Frontal cortex (tissue), 3 donors: ENCODE measurements at regions not wholly inside any gene's neighbourhood (a gene's known extent, or its start where the extent isn't known, plus 50 kb on each side); places are given as distances from the start of the nearest gene placed in this dataset.

Source experiments
- DNase-seq, 2 donors: peaks; one replicate each; pipeline ENCODE4 v3.0.0; 2012; ENCODE audit warnings: low spot score in 2 of 2
- FAIRE-seq: peaks from 2 replicates; lab custom pipeline; 2012; peaks lifted over from hg19 to GRCh38; lab: Jason Lieb, UNC
- donor health status: control.
- donor health status: control.
- donor health status: control.

DNA sequence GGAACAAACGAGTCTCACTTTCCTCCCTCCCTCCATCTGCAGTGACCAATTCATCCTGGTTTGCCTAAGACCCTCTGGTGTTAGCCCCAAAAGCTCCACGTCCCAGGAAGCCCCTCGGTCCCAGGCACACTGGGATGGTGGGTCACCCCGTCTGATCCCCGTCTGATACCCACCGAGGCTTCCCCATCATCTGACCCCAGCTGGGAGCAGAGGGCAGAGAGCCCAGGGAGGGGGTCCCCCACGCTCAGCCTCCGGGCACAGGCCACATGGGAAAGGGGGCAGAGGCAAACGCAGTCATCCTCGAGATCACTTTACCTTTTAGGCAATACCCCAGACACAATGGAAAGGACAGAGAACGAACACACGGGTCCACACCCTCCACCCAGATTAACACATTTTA, 291.6 kb upstream of the PPP2R2D start:
- DNase-seq, result no peak
- no peak for FAIRE-seq

DNA sequence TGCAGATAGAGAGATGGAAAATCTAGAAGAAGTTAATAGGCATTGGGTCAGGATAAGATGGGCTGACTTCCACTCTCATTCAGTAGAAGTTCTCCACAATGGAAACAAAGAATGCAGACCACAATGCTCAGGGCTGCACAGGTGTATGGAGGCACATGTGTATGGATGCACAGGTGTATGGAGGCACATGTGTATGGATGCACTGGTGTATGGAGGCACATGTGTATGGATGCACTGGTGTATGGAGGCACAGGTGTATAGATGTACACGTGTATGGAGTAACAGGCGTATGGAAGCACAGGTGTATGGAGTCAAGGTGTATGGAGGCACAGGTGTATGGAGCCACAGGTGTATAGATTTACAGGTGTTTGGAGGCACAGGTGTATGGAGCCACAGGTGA, 285.7 kb upstream of the PPP2R2D start:
- no peak for DNase-seq
- FAIRE-seq, result no peak

DNA sequence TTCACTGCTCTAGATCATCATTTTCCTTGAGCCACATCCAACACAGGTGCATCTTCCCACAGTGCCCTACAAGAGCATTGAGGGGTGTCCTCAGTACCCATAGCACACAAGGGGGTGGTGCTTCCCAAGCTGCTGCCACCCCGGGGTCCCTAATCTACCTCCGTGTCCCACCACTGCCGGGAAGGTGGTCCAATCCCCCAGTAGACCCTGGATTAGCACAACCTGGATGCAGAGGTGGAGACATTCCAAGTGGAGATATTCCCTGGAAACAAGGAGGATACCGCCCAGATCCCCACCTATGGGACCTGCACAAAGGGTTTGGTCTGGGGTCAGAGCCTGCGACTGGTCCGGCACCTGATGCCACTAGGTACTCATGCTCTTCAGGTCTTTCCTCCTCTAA, 284.8 kb upstream of the PPP2R2D start:
- DNase-seq (no peak), FAIRE-seq (no peak)

DNA sequence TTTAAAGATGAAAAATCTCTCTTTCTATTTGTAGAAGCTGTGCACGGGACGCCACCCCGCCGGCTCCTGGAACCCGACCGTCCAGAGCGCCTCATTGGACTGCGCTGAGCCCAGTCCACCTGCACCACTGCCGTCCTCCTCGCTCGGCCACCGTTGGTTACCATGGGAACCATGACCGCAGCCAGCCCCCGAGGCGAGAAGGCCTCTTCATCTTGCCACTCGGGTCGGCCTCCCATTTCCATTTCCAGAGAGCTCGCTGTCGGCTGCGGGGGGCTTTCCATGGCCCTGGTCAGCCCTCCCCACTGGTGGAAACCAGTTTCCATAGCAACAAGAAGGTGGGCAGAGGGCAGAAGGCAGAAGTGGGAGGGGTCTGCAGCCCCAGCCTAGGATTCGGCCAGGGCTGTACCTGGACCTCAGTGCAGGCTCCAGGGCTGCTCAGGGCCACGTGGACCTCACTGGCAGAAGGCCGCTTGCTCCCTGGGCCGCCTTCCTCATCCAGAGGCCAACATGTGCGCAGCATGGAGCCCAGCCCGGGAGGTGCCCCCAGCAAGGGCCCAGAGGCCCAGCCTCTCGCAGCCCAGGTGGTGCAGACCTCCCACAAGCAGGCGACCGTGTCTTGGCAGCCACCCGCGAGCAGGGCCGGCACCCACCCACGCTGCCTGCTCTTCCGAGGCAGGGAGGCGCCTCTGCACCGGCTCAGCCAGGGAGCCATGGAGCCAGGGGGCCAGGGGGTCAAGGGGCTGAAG, 283.5 kb upstream of the PPP2R2D start:
- DNase-seq (no peak), FAIRE-seq (no peak)

DNA sequence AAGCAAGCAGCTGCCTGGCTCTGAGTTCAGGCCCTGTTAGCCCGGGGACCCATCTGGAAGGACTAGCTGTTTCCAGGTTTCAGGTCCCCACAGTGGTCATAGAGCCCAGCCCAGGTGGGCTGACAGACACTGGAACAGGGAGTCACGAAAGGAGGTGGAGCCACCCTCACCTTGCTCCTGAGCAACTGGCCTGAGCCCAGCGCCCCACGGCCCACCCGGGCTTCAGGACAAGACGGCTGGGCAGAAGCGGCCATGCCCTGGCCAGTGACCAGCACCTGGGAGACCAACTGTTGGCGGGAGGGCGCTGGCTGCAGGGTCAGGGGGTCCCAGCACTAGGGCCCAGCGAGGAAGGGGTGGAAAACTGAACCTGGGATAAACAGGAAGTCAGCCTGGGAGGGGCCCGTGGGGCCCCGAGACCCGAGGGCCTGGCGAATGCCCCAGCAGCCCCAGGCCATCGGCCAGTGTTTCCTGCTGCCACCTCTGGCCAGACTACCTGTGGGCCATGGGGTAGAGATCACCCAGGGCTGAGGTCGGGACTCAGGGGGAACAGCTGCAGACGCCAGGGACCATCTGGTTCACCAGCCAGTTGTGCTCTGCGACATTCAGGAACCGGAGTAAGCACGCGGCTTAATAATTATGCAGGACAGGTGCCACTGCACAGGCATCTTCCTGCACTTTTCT, 282.1 kb upstream of the PPP2R2D start:
- DNase-seq (no peak), FAIRE-seq (no peak)

DNA sequence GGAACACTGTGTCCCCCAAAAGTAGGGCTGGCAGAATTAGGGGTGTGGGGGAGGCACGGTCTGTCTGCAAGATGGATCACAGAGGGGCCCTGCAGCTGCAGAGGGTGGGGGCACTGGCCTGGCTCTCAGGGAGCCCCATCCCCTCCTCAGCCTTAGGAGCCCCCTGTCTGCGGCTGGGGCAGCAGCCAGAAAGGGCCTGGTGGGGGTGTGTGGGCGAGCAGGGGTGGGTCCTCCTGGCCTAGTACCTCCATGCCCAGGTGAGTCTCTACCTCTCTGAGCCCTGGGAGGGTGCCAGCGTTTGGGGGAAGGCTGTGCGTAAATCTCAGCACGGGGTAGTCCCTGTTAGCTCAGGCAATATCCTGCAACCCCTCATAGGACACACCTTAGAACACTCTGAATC, 280.5 kb upstream of the PPP2R2D start:
- no peak for DNase-seq
- no peak for FAIRE-seq

DNA sequence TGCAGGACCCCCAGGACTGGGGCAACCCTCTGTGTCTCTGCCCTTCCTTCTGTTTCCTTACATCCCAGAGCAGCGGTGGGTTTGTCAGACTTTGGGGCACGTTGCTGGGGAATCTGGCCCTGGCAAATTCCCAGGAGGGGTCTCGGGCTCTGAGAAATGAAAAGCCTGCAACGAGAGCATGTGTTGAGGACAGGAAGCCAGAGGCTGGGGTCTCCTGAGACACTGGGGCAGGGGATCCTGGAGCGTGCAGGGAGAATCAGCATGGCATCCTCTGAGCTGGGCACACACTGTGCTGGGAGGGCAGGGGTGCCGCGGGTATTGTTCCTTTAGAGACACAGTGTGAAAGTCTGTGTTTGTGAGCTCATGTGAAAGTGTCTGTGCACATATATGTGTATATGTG, 279.9 kb upstream of the PPP2R2D start:
- no peak for DNase-seq
- FAIRE-seq, result no peak

DNA sequence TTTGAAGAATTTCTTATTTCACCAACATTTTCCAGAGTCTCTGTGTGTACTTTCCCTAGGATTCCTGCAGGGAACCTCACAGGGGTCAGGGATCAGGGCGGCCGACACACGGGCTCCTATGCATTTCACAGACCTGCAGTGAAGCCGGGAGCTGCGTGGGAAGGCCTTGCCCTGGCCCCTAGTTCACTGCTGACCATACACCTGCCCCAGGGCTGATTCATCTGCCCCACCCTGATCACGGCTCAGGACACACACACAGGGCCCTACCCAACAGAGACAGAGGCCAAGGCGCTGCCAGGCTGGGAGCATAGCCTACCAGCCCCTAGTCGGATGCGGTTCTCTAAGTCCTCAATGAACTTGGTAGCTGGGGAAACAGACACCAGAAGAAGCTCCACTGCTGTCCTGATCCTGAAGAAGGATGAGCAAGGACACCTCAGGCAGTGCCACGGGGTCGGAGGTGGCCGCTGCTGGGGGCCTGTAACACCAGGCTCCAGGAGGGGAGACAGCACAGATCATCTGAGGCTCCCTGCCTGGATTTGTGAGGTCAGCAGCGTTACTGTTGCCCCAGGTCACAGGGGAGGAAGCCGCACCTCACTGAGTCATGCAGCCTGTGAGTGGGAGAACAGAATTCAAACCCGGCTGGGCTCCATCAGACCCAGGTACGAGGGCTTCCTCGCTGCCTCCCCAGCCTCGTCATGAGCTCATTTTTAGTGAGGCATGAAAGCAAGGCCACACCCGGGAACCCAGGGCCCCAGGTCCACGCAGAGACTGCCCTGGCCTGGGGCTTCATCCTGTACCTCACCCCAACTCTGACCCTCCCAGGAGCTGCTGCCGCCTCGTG, 278.8 kb upstream of the PPP2R2D start:
- no peak for FAIRE-seq

DNA sequence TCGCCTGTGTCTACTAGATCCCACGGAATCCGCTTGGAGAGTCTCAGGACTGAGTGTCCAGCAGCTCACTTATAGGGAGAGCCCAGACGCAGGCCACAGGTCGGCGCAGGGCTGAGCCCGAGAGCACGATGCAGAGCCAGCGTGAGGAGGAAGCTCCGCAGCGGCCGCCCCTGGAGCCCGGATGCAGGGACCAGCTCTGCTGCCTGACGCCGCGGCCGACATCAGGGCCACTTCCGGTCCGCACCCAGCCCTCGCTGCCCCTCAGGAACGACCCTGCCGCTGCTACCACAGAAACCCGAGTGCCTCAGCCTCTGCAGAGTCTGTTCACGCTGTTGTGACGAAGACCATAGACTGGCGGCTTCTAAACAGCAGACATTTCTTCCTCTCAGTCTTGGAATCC, 275.8 kb upstream of the PPP2R2D start:
- FAIRE-seq (no peak), DNase-seq (no peak)

More for the DNA sequence above, 278.8 kb upstream of the PPP2R2D start:
- DNase-seq, result no peak

DNA sequence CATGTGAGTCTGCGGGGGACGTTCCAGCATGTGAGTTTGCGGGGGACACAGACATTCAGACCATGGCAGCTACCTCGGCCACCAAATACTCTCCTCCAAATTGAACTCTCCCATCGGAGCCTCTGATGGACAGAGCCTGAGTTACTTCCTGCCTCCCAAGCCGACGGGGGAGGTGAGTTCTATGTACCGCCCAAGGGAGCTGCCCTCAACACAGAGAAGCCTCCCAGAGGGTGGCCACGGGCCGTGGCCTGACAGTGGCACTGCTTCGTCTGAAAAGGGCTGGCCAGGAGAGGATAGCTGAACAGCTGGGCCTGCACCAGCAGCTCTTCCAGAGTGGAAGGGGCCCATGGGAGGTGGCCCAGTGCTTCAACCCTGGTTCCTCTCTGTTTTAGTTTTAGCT, 274.5 kb upstream of the PPP2R2D start:
- no peak for DNase-seq
- no peak for FAIRE-seq

DNA sequence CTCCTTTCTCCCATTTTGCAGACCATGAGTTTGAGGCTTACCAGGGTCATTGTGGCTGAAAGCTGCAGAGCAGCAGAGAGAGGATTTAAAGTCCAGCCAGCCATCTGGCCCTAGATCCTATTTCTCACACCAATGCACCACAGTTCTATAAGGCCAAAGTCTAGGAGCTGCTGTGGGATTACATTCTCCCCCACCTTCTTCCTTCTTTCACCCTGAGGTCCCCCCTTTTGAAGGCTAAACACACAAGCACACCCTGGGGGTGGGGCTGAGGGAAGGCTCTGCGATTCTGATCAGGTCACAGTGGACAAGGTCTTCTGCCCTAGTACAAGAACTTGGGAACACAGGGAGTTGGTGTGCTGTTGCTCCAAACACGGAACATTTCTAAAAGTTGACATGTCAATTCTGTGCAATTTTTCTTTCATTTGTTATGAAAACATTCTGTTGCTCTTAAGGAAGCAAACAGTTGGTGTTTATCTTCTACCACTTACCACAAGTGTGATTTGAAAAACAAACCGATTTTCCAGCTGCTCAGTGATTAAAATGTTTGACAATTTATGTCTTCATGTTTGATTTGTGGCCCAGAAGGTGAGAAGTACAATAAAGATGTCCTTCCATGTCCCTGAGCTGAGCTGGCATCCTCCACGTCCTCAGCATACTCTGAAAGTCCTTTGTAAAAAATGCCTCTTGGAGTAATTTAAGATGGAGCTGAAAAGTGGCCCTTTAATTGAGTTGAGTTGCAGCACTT, 271.6 kb upstream of the PPP2R2D start:
- DNase-seq (no peak), FAIRE-seq (no peak)

DNA sequence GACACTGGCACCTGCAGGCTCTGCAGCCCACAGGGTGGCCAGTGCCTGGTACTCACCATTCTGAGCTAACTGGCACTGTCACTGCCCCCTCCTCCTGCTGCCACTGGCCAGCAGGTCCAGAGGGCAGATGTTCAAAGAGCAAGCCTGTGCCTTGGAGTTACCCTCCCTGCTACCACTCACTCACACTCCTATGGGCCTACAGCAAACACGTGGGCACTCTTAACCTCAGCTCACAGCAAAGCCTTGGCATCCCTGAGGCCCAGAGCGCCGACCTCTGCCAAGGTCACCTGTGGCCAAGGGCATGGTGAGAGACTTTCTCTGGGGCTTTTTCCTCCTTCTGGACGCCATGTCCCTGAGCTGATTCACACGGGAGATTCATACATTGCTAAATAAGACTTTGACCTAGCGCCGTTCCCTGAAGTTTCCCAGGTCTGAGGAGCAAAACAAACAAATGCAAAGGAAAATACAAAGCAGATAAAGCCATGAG, 270.0 kb upstream of the PPP2R2D start:
- DNase-seq (no peak), FAIRE-seq (no peak)

DNA sequence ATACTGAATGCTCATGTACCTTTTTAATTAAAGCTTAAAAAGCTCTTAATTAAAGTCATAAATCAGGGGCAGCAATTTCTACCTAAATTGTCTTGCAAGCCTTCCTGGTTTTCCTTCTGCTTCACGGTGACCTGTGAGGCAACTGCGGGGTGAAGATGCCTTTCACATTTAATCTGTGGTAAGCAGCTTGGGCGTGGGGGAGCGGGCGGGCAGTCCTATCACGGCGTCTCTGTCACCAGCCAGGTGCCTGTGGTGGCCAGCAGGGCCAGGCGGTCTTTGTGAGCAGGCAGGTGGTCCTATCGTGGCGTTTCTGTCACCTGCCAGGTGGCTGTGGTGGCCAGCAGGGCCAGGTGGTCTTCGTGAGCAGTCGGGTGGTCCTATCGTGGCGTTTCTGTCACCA, 269.2 kb upstream of the PPP2R2D start:
- FAIRE-seq (no peak), DNase-seq (no peak)

DNA sequence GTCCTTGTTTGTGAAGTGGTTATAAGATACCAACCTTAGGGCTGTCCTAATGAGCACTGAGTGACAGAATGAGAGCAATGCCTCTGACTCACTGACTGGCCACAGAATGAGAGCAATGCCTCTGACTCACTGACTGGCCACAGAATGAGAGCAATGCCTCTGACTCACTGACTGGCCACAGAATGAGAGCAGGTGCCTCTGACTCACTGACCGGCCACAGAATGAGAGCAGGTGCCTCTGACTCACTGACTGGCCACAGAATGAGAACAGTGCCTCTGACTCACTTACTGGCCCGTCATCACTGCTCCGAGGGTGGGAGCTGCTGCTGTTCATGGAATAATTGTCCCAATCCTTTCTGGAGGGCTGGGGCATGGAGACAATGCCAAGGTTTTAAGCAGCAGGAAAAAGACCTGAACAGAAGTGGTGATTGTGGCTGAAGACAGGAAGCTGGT, 265.2 kb upstream of the PPP2R2D start:
- DNase-seq (no peak), FAIRE-seq (no peak)

DNA sequence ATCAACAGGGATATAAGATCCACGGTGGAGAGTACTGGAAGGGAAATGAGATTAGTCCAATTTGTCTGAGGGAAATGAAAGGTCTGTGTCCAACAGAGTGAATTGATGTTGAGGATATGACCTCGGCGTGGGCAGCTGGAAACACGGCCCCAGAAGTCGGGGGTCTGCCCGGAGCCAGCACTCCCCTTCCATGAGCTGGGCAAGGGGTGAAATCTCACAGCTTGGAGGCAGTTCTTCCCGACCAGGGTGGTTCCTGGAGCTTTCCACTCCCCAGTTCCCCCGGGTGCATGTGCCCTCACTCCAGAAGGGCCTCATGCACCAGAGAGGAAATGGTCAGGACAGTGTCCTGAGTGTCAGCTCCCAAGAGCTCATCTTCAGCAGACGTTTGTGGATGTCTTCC, 264.7 kb upstream of the PPP2R2D start:
- FAIRE-seq (no peak), DNase-seq (no peak)

DNA sequence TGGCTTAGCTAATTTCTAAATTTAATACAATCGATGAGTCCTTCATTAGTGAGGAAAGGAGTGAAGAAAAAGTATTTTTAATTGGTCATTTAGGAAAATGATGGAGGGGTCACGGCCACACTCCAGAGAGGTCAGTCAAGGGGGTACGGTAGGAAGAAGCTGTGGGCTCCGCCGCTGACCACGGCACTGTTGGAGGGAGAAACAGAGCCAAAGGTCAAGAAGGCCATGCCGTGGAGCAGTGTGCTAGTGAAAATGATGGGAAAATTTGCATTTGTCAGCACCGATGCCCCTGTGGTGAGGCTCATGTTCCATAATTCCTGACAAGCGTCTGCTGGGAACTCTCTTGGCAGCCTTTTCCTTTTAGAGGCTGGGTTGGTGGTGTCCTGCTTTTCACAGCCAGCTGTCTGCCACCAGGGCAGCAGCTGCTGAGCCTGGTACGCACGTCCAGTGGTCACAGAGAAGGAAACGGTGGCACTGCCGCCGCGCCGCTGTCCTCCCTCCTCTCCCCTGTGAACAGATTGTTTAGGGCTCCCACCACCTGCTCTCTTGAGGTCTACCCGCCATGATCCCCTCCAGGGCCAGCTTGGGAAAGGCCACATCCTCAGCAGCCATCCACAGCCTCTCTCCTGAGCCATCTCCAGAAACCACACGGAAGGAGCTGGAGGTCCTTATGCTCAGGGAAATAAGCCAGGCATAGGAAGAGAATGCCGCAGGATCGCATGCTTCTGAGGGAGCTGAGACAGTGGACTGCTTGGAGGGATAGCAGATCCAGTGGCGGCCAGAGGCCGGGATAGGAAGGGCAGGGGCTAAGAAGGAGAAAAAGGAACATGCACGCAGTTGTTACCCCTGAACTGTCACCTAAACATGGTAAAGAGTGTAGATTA, 263.7 kb upstream of the PPP2R2D start:
- FAIRE-seq, result no peak

DNA sequence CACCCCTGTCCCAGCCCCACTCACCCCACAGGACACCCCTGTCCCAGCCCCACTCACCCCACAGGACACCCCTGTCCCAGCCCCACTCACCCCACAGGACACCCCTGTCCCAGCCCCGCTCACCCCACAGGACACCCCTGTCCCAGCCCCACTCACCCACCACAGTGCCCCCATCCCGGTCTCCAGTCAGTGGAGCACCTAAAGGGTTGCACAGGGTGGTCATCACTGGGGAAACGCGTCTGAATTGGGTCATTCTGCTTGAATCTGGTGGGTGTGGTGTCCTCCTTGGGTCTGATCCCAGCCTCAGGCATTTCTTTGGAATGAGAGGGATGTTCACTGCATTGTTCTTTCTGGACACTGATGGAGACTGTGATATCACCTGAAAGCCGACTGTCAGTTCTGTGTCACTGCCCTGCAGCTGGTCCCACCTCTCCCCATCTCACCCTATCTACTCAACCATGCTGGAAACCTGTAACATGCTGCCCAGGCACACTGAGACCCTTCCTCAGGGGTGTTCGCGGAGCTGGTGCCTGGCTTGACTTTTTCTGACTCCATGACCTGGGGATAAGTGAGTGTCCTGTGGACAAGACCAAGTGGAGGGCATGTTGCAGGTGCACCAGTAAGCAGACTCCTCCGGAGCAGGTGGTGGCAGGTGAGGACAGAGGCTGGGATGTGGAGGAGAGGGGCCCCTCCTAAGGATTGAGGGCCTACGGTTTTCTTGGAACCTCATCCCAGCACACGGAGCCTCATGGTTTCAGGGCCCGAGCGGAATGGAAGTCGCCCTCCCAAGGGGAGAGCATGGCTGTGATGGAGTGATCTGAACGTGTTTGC, 262.5 kb upstream of the PPP2R2D start:
- no peak for FAIRE-seq
- no peak for DNase-seq

More for the DNA sequence above, 263.7 kb upstream of the PPP2R2D start:
- no peak for DNase-seq

DNA sequence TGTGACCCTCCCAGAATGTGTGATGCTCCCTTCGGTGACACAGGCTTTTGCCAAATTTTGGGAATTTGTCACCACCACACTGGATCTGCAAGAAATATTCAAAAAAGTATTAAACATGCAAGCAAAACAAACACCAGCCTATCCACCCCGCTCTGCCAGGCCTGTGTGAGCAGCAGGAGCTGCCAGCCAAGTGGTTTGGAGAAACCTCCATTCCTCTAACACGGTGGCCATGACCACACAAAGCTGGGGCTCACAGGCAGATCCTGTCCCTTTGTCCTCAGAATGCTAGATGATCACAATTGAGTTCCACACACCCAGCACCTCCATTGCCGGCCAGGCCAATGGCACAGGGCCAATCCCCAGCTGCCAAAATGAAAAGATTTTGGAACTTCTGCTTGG, 261.9 kb upstream of the PPP2R2D start:
- DNase-seq (no peak), FAIRE-seq (no peak)
